ENCODE measurements at regions not wholly inside any gene's neighbourhood (a gene's known extent, or its start where the extent isn't known, plus 50 kb on each side); places are given as distances from the start of the nearest gene placed in this dataset.

DNA sequence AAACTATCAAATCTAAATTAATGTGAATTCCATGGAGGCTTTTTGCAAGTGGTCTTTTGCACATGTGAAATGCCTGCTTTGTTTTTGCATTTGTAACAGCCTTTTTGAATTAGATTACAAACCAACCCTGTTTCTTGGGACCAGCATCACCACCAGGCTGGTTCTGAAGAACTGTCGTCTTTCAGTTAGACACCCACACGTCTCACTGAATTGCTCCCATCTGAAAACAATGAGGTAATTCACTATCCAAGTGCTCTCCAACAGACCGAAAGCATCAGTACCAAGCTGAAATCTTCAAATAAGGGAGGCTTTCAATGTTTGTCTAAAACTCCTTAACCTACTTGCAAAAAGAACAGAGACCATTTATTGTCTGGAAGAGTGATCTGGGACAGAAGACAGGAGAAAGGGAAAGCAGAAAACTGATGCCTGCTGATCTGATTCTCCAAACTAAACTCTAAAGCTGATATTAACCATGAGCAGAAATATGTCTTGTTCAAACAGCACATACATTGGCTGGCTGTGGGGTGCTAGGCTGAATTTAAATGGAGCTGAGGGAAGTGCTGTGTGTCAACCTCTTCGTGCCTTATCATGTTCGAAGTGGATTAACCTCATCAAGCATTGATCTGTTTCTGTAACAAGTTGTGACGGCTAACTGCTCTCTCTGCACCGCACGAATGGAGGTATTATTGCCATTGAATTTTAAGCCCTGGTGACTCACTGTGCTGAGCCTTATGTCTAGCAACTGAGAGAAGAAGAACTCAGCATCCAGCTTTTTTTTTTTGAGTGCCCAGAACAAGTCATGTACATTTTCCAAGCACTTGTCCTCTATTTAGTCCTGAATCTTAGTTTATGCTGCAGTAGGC lies 213.7 kb upstream of the P2RY1 start:
- Histone ChIP-seq H3K9me3 (ENCODE audit: control insufficient read depth, low read depth, low read length) (no peaks in the 10 kb centered on the region), H3K36me3 (ENCODE audit: control insufficient read depth, insufficient read depth, low read length) (no peaks in the 10 kb centered on the region), H3K27ac (ENCODE audit: low read length) (no peak overlapping the region), H3K4me3 (ENCODE audit: low read length) (no peak overlapping the region), H3K4me1 (ENCODE audit: control insufficient read depth, insufficient read depth, low read length) (peaks cover 4% of the 10 kb centered on the region), H3K27me3 (ENCODE audit: control insufficient read depth, insufficient read depth, low read length) (no peaks in the 10 kb centered on the region)
- DNase-seq: no peak
- WGBS (ENCODE audit: insufficient coverage, low lambda C conversion rate): 100% methylated on average over 1 of the region's 8 CpGs

DNA sequence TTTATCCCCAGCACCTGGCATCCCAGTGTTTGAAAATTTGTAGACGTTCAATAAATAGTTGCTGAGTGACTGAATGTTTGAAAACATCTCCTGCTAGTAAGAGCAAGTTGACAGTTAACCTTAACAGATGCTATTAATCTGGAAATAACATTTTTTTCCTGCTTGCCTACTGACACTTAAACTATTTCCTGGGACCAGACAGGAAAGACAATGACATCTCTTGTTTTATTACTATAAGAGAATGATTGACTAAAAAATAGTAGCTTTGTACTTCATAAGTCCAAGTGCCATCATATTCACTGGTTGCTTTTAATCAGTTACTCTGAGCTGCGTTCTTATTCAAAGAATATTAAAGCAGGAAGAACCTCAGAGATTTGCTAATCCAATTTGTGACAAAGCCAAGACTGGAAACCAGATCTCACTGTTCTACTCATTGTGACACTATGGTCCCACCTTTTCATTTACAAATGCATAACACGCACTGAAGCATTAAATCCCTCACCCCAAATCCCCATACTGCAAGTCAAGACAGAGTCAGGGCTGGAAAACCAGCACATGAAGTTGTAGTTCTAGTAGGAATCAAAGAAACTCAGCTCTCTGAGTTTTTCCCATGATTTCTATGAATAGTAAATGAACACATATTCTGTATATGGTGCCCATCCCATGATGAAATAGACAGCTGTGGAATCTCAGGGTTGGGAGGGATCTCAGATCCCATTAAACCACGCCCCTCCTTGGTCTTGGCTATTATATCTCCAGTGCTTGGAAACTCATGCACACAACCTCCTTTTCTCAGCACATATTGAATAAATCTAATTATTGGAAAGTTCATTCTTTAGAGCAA lies 212.7 kb upstream of the P2RY1 start:
- Histone ChIP-seq H3K4me1 (ENCODE audit: control insufficient read depth, insufficient read depth, low read length) (peaks cover 4% of the 10 kb centered on the region), H3K27me3 (ENCODE audit: control insufficient read depth, insufficient read depth, low read length) (no peaks in the 10 kb centered on the region), H3K4me3 (ENCODE audit: low read length) (no peak overlapping the region), H3K9me3 (ENCODE audit: control insufficient read depth, low read depth, low read length) (no peaks in the 10 kb centered on the region), H3K27ac (ENCODE audit: low read length) (no peak overlapping the region), H3K36me3 (ENCODE audit: control insufficient read depth, insufficient read depth, low read length) (no peaks in the 10 kb centered on the region)
- peak in 1 of 2 donors; percentile 20 for DNase-seq
- WGBS (ENCODE audit: insufficient coverage, low lambda C conversion rate): 0% methylated on average over 1 of the region's 4 CpGs

DNA sequence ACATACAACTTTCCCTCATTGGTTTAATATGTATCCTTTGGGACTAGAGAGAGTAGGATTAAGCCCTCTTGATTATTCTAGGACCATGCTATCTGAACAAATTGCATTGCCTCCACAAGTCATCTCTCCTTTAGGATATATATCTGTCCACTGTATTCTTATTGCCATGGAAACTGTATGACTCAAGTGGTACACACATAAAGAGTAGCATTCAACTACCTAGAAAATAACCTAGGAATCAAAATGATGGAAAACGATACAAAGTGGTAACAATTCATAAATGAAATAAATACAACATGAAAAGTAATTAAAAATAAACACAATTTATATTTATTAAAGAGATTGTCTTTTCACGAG lies 212.1 kb upstream of the P2RY1 start:
- 100% methylated on average over 2 of the region's 2 CpGs for WGBS (ENCODE audit: insufficient coverage, low lambda C conversion rate)
- H3K27ac ChIP-seq (ENCODE audit: low read length): no peak overlapping the region
- peaks cover 4% of the 10 kb centered on the region for H3K4me1 ChIP-seq (ENCODE audit: control insufficient read depth, insufficient read depth, low read length)
- H3K4me3 ChIP-seq (ENCODE audit: low read length): no peak overlapping the region
- no peaks in the 10 kb centered on the region for H3K9me3 ChIP-seq (ENCODE audit: control insufficient read depth, low read depth, low read length)
- H3K36me3 ChIP-seq (ENCODE audit: control insufficient read depth, insufficient read depth, low read length): no peaks in the 10 kb centered on the region
- DNase-seq: no peak
- no peaks in the 10 kb centered on the region for H3K27me3 ChIP-seq (ENCODE audit: control insufficient read depth, insufficient read depth, low read length)

DNA sequence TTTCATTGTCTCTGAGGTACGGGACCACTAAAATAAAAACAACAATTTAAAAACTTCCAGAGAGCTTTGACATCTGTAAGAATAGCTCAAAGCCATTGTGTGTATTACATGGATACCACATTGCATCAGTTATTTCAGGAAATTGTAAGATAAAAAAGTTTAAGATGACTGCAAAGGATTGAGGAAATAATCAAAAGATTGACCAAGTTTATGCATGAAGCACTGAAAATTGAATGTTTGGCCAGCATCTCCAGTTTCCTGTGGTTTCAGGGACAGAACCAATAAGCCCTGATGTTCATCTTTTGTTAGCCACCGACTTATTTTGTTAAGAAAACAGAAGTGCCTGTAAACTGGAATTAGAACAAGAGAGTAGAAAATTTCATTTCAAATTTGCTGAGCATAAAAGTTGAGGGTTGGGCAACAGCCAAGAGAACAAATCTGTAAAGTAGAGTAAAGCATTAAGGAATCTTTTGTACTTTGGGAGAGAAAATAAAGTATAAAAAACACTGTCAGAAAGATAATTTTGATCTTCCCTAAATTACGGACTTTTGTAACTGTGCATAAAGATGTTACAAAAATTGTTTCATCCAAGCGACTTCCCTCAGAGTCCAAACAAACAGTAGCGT lies 211.5 kb upstream of the P2RY1 start:
- H3K36me3 ChIP-seq (ENCODE audit: control insufficient read depth, insufficient read depth, low read length): no peaks in the 10 kb centered on the region
- H3K4me3 ChIP-seq (ENCODE audit: low read length): no peak overlapping the region
- H3K9me3 ChIP-seq (ENCODE audit: control insufficient read depth, low read depth, low read length): no peaks in the 10 kb centered on the region
- DNase-seq: no peak
- no peak overlapping the region for H3K27ac ChIP-seq (ENCODE audit: low read length)
- WGBS (ENCODE audit: insufficient coverage, low lambda C conversion rate): 100% methylated on average over 1 of the region's 5 CpGs
- H3K4me1 ChIP-seq (ENCODE audit: control insufficient read depth, insufficient read depth, low read length): peaks cover 4% of the 10 kb centered on the region
- H3K27me3 ChIP-seq (ENCODE audit: control insufficient read depth, insufficient read depth, low read length): no peaks in the 10 kb centered on the region

DNA sequence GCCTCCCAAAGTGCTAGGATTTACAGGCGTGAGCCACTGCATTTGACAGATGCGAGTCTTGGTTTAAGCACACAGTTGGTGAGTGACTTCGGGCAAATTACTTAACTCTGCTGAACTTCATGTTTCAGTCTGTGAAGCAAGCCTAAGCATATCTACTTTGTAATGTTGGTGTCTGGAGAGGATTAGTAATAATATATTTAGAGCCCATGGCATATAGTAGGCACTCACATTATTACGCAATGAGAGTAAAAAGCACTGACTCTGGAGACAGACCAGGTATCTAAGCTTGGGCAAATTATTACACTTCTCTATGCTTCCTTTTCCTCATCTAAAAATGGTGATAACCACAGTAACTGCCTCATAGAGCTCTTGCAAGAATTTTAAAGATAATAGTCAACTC lies 208.7 kb upstream of the P2RY1 start:
- no peaks in the 10 kb centered on the region for H3K9me3 ChIP-seq (ENCODE audit: control insufficient read depth, low read depth, low read length)
- DNase-seq: no peak
- H3K36me3 ChIP-seq (ENCODE audit: control insufficient read depth, insufficient read depth, low read length): no peaks in the 10 kb centered on the region
- H3K27ac ChIP-seq (ENCODE audit: low read length): no peak overlapping the region
- no peaks in the 10 kb centered on the region for H3K27me3 ChIP-seq (ENCODE audit: control insufficient read depth, insufficient read depth, low read length)
- no peak overlapping the region for H3K4me3 ChIP-seq (ENCODE audit: low read length)
- no CpG with 5 or more reads among the region's 4 CpGs for WGBS (ENCODE audit: insufficient coverage, low lambda C conversion rate)
- peaks cover 4% of the 10 kb centered on the region for H3K4me1 ChIP-seq (ENCODE audit: control insufficient read depth, insufficient read depth, low read length)

DNA sequence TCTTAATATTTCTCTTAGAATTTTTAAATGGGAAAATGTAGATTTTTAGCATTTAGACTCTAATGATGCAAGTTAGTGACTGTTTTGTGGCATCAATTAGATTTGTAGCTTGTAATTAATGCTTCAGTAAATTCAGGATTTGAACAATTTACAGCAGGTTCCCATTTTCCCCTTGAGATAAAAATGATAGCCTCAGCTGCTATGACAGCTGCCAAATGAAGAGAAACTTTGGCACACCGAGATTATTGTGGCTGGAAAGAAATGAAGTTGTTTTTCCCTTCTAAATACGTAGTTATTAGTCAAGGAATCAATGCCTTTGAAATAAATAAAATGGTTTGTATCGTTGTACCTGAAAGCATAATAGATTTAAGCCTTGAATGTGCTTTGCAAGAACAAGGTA lies 206.4 kb upstream of the P2RY1 start:
- no CpG with 5 or more reads among the region's 3 CpGs for WGBS (ENCODE audit: insufficient coverage, low lambda C conversion rate)
- no peak overlapping the region for H3K4me3 ChIP-seq (ENCODE audit: low read length)

DNA sequence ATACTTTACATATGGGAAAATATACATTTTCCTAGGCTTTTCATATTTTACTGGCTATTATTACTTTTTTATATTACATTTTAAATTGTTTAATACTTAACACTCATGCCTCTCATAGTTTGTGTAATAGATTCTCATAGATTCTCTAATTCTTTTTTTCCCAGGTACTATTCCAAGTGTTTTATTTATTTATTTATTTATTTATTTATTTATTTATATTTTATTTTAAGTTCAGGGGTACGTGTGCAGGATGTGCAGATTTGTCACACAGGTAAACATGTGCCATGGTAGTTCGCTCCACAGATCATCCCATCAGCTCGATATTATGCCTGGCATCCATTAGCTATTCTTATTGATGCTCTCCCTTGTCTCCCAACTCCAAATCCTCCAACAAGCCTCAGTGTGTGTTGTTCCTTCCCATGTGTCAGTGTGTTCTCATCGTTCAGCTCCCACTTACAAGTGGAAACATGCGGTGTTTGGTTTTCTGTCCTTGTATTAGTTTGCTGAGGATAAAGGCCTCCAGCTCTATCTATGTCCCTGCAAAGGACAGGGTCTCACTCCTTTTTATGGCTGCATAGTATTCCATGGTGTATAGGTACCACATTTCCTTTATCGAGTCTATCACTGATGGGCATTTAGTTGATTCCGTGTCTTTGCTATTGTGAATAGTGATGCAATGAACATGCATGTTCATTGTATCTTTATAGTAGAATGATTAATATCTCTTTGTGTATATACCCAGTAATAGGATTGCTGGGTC lies 205.4 kb upstream of the P2RY1 start:
- Histone ChIP-seq H3K27ac (ENCODE audit: low read length) (no peak overlapping the region), H3K27me3 (ENCODE audit: control insufficient read depth, insufficient read depth, low read length) (no peaks in the 10 kb centered on the region), H3K9me3 (ENCODE audit: control insufficient read depth, low read depth, low read length) (no peaks in the 10 kb centered on the region), H3K4me1 (ENCODE audit: control insufficient read depth, insufficient read depth, low read length) (no peaks in the 10 kb centered on the region), H3K36me3 (ENCODE audit: control insufficient read depth, insufficient read depth, low read length) (no peaks in the 10 kb centered on the region), H3K4me3 (ENCODE audit: low read length) (no peak overlapping the region)
- WGBS (ENCODE audit: insufficient coverage, low lambda C conversion rate): 100% methylated on average over 2 of the region's 7 CpGs
- no peak for DNase-seq

More for the DNA sequence above, 206.4 kb upstream of the P2RY1 start:
- DNase-seq: no peak
- H3K9me3 ChIP-seq (ENCODE audit: control insufficient read depth, low read depth, low read length): no peaks in the 10 kb centered on the region
- H3K4me1 ChIP-seq (ENCODE audit: control insufficient read depth, insufficient read depth, low read length): no peaks in the 10 kb centered on the region
- H3K27me3 ChIP-seq (ENCODE audit: control insufficient read depth, insufficient read depth, low read length): no peaks in the 10 kb centered on the region
- no peak overlapping the region for H3K27ac ChIP-seq (ENCODE audit: low read length)
- H3K36me3 ChIP-seq (ENCODE audit: control insufficient read depth, insufficient read depth, low read length): no peaks in the 10 kb centered on the region

DNA sequence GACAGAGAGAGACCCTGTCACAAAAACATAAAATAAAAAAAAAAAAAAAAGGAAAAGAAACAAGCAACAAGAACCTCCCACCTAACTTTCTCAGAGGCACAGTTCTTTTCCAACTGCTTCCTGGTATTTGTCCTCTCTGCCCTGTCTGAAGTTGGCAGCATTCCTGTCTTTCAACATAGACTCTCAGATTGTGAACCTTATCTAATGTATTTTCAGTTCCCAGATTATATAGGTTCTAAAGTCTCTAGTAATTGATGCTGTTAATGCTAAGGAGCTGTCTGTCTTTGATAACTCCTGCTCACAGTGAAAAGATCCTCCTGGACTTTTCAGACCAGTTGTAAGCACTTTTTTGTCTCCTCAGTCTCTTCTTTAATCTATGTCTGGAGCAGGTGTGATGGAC lies 199.5 kb upstream of the P2RY1 start:
- peak; percentile 64 to 84 for DNase-seq
- H3K4me3 ChIP-seq (ENCODE audit: low read length): no peak overlapping the region
- no peaks in the 10 kb centered on the region for H3K27me3 ChIP-seq (ENCODE audit: control insufficient read depth, insufficient read depth, low read length)
- H3K4me1 ChIP-seq (ENCODE audit: control insufficient read depth, insufficient read depth, low read length): peaks cover 8% of the 10 kb centered on the region
- H3K36me3 ChIP-seq (ENCODE audit: control insufficient read depth, insufficient read depth, low read length): no peaks in the 10 kb centered on the region
- no peaks in the 10 kb centered on the region for H3K9me3 ChIP-seq (ENCODE audit: control insufficient read depth, low read depth, low read length)
- H3K27ac ChIP-seq (ENCODE audit: low read length): no peak overlapping the region

DNA sequence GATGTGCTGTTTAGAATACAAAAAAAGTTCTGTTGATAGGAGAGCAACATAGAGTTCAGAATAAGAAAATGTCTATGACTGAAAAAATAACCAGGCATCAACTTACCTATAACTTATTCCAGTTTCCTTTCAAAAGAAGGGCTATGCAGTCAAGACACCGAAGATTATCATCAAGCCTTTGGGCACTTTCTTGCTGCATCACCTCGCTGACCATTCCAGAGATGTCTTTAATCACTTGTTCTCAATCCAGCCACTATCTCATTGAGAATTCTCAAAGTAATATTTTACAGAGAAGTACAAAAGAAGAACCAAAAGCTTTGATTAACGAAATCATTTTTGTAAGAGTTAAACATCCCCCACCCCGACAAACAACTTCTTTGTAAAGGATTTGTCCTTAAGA lies 198.3 kb upstream of the P2RY1 start:
- Histone ChIP-seq H3K4me3 (ENCODE audit: low read length) (no peak overlapping the region), H3K36me3 (ENCODE audit: control insufficient read depth, insufficient read depth, low read length) (no peaks in the 10 kb centered on the region), H3K4me1 (ENCODE audit: control insufficient read depth, insufficient read depth, low read length) (peaks cover 8% of the 10 kb centered on the region), H3K27ac (ENCODE audit: low read length) (no peak overlapping the region), H3K9me3 (ENCODE audit: control insufficient read depth, low read depth, low read length) (no peaks in the 10 kb centered on the region), H3K27me3 (ENCODE audit: control insufficient read depth, insufficient read depth, low read length) (no peaks in the 10 kb centered on the region)
- DNase-seq: no peak
- 73% methylated on average over 3 of the region's 4 CpGs for WGBS (ENCODE audit: insufficient coverage, low lambda C conversion rate)

DNA sequence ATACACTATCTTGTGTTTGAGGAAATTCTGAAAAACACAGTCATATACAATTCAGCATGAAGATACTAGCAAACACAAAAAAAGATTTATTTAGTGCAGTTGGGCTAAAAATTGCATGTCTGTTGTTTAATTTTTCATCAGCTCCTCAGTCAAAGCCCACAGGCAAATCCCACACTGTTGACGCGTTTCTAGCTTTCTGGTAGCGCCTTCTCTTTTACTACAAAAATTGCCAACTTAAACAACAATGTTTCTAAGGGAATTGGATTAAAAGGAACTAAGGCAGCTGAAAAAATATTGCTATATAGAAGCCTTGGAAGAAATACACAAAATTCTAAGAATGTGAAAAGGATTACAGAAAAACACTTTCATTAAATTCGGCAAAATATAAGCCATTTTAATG lies 196.7 kb upstream of the P2RY1 start:
- 100% methylated on average over 3 of the region's 4 CpGs for WGBS (ENCODE audit: insufficient coverage, low lambda C conversion rate)
- no peaks in the 10 kb centered on the region for H3K27me3 ChIP-seq (ENCODE audit: control insufficient read depth, insufficient read depth, low read length)

More for the DNA sequence above, 196.7 kb upstream of the P2RY1 start:
- no peak for DNase-seq
- H3K36me3 ChIP-seq (ENCODE audit: control insufficient read depth, insufficient read depth, low read length): no peaks in the 10 kb centered on the region
- H3K4me3 ChIP-seq (ENCODE audit: low read length): no peak overlapping the region
- no peak overlapping the region for H3K27ac ChIP-seq (ENCODE audit: low read length)
- peaks cover 8% of the 10 kb centered on the region for H3K4me1 ChIP-seq (ENCODE audit: control insufficient read depth, insufficient read depth, low read length)
- H3K9me3 ChIP-seq (ENCODE audit: control insufficient read depth, low read depth, low read length): no peaks in the 10 kb centered on the region
